ENCODE measurements at regions not wholly inside any gene's neighbourhood (a gene's known extent, or its start where the extent isn't known, plus 50 kb on each side); places are given as distances from the start of the nearest gene placed in this dataset.
"Not testable (repeated sequence)": the region's sequence is repeated elsewhere in the genome, so short reads cannot be mapped to it uniquely, and the experiment has no call there.

DNA sequence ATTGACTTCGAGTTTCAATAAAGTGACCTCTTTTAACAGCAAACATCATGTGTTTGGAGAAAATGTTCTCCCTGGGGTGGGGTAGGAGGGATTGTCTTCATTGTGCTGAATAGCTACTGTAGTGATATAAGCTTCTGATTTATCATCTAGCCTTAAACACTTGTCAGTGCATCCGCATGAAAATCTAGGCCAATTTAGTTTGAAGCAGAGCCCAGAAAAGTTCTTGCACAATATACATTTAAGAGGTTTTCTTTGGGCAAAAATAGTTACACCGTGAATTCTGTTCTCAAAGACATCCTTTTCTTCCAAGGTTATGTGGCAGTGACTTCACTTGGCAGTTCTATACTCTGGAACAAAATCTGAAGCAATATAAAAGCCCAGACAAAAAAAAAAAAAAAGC lies 136.0 kb upstream of the IFNG-AS1 start:
- no peak for DNase-seq

GRCh38 chr12:67854351-67854750 lies 134.9 kb upstream of the IFNG-AS1 start:
- no peak for DNase-seq

- DNase-seq: no peak
Observed at GRCh38 chr12:67855103-67855502, 134.1 kb upstream of the IFNG-AS1 start.

- no peak for DNase-seq
Observed at GRCh38 chr12:67871231-67871630, 118.0 kb upstream of the IFNG-AS1 start.

DNA sequence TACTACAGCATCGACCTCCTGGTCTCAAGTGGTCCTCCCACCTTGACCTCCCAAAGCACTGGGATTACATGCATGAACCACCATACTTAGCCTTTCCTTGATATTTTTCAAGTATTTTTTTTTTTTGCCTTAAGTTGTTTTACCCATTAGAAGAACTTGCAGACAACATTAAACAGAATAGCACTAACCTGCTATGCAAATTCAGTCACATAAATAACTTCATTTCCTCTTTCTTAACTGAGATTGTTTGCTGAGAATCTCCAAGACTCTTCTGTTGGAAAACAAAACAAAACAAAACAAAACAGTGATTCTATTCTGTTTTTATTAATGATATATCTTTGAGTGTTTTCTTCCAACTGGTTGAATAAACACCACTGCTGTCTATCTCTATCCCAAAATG lies 115.9 kb upstream of the IFNG-AS1 start:
- DNase-seq: no peak

DNA sequence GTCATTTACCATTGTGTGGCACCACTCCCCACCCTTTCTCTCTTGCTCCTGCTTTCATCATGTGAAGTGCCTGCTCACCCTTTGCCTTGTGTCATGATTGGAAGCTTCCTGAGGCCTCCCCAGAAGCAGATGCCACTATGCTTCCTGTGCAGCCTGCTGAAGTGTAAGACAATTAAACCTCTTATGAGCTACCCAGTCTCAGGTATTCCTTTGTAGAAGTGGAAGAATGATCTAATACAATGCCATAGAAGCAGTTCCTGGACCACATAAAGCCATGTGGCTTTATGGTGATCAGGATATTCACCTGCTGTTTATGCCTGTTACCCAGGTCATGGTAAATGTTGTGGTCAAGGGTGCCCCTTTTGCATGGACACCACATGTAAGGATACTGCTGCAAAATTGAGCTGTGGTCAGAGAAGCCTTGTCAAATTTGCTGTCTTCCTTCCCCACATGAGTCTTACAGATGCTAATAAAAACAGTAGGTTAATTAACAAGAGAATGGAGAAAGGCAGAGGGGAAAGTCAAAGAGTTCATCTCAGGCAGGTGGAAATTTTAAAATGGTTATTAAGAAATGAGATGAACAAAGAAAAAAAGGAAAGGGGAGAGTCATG lies 112.8 kb upstream of the IFNG-AS1 start:
- DNase-seq: no peak

DNA sequence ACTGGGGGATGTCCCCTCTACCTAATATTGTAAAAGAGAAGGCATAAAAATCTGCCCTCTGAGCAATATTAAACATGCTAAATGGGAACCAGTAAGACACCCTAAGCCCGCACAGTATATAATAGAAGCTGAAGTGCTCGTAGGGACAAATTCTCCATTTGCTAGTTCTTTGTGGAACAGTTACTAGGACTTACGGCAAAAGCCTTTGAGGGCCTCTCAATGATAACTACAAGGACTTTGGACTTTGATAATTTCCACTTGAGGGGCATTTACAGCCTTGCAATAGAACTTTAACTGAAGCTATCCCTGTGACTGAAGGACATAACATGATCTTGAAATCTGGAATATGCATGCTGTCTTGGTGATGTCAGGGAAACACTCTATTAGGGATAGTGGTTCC lies 111.5 kb upstream of the IFNG-AS1 start:
- no peak for DNase-seq

GRCh38 chr12:67879937-67880336 lies 109.3 kb upstream of the IFNG-AS1 start:
- DNase-seq: no peak

DNA sequence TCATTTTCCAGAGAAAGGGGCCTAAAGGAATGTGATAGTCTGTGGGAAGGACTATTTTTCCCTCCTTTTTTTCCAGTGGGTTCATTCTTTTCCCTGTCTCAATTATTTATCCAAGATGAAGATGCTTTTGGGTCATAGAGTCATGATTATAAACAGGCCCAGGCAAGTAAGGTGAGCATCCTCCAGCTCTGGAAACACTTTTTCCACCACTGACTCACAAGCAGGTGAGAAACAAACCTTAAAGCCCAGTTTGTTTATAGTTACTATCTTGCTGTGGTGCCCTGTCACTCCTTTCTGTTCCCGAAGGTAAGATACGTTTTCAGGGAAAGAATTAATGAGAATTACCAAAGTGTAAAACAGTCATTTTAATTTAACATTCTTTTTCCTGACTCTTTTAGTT lies 107.7 kb upstream of the IFNG-AS1 start:
- DNase-seq: no peak

GRCh38 chr12:67884596-67884995 lies 104.7 kb upstream of the IFNG-AS1 start:
- DNase-seq: no peak

DNA sequence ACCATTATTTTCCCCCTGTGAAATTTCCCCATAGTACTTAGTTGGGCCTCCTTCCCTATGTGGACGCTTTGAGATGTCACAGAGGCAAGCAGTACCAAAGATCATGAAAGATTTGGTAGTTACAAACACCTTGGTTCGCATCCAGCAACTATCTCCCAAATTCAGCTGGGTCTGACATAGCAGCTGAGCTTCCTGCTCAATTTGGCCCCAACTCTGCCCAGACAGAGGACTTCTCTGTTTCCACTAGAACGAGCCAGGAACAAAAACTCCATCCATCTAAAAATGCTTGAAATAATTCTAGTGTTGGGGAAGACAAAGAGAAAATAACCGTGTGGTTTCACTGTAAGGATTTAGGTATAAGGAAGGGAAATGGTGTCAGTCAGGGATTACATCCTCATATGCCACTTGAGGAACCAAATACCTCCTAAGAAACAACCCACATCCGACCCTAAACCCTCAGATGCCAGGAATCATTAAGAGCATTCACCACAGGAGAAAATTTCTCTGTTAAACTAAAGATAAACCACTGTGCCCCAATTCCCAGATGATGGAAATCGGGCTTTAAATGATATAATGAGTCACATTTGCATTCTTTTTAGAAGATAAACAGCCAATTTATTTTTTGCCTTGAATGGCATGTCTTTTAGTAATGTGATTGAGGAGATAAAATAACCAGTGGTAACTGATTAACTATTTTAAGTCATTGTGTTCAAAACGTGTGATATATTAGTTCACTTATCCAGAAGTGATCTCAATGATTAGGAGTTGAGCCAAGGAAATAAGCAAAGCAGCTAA lies 103.7 kb upstream of the IFNG-AS1 start:
- no peak for DNase-seq

DNA sequence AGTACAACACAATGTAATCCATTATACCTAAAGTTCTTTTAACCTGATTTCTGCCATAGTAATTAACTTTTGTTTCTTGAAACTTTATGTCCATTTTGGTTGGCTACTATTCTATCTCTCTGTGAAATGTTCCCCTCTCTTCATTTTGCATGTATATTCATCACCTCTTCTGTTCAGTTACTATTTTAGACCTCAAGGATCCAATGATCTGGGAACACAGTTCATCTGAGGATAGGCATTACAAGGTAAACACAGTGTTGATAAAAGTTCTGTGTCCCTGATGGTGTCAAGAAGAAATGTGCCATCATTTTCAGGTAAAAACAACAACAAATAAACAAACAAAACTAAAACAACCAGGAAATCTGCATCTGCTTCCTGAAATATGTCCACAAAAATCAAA lies 102.2 kb upstream of the IFNG-AS1 start:
- DNase-seq: no peak

DNA sequence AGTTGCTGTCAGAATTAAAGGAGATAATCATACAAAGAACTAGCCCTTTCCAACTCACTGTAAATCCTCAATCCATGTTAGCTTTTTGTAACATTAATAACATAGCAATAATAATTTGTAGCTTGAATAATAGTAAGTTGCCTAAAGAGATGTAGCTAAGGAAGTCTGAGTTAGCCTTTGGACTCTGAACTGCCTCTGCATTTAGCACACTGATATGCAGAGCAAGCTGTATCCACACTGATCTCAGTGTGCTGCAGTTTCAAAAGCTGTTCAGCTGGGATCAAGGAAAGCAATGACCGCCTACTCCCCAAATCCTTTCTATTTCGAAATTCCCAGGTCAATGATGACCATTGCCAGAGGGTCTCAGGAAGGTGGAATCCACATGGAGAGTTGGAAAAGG lies 99.3 kb upstream of the IFNG-AS1 start:
- DNase-seq: no peak

- DNase-seq: no peak
Observed at GRCh38 chr12:67890726-67891258, 98.5 kb upstream of the IFNG-AS1 start.

GRCh38 chr12:67891596-67891995 lies 97.7 kb upstream of the IFNG-AS1 start:
- DNase-seq: no peak

DNA sequence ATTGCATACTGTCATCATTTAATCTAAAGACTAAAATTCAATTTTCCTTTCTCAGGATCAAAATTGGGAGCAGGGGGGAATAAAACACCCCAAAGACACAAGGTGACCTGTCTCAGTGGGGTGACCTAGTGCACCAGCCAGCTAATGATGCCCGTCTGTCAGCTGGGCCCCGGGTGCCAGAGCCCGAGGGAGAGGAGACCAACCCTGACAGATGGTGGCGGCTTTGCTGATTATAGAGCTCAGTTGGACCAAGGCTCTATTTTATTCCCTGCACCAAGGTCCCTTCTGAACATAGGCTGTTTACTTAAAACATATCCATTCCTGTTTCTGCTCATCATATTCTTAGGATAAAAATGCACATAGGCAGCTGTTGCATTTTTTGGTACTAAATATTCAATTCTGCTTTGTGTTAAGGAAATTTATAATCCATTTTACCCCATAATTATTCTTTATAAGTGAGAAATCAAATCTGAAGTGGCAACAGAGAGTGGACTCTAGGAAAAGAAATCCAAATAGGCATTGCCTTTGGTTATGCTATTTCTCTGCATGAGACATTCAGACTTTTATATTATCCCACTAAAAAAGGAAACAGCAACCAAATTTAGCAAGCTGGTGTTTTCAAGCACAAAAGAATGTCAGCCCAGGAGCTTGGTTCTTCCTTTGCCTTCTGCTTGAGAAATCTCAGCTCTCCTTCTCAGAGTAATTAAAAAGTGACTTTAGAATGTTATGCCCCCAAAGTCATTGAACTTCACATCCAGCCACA lies 96.8 kb upstream of the IFNG-AS1 start:
- no peak for DNase-seq

DNA sequence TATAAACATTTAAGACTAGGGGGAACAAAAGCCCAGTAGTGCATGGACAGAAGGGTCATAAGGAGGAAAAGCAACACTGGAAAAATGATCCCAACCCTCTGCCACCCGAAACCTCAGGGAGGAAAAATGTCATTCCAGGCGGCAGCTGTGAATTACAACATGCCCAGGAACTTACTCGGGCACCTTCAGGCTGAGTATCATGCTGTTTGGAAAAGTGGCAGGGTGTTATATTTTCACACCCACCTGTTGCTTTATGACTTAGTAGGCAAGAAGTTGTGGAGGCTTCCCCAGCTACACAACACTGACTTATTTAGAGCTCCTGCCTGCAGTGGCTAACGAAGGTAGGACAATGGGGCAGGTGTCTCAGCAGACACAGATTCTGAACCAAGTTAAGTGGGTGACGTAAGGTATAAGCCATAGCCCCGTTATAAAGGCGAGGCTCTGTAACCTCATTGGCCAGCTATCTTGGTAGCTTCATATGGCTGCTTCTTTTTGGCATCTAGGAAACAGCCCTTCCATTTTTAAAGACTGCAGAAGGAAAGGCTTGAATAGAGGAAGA lies 96.1 kb upstream of the IFNG-AS1 start:
- DNase-seq: no peak

DNA sequence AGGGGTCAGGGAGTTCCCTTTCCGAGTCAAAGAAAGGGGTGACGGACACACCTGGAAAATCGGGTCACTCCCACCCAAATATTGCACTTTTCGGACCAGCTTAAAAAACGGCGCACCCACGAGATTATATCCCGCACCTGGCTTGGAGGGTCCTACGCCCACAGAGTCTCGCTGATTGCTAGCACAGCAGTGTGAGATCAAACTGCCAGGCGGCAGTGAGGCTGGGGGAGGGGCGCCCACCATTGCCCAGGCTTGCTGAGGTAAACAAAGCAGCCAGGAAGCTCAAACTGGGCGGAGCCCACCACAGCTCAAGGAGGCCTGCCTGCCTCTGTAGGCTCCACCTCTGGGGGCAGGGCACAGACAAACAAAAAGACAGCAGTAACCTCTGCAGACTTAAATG lies 88.8 kb upstream of the IFNG-AS1 start:
- DNase-seq: not testable (repeated sequence)

DNA sequence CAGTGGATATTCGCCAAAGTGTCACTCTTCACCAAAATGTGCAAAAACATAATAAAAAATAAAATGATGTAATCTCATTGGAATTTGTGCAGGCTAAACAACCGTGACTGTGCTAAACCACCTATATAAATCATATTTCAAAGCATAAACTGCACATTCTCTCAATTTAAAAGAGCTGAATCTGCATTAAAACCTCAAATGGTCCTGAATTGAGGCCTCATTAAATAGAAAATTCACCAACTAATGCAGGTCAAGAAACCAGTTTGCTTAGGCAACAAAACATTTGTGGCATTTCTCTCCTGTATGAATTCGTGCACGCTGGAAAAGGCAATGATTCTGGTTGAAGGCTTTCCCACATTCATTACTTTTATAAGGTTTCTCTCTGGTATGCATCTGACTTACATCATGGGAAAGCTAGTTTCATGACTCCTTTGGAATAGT lies 80.1 kb upstream of the IFNG-AS1 start:
- DNase-seq: no peak

DNA sequence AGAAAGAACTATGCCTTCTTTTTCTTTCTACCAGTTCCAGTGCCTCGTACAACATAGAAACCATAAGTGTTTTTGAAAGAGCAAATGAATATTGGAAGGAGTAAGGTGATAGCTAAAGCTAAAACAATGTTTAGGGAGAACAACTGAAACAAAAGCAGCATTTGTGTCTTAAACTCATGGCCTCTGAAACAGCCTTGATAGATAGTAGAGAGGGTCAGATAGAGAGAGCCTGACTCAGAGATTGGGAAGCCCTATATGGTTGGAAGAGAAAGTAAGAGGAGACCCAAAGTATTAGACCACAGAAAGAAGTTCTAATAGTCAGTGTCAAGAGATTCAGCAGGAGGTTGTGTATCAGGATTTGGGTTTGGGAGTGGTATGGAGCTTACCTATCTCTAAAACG lies 79.6 kb upstream of the IFNG-AS1 start:
- DNase-seq: no peak

DNA sequence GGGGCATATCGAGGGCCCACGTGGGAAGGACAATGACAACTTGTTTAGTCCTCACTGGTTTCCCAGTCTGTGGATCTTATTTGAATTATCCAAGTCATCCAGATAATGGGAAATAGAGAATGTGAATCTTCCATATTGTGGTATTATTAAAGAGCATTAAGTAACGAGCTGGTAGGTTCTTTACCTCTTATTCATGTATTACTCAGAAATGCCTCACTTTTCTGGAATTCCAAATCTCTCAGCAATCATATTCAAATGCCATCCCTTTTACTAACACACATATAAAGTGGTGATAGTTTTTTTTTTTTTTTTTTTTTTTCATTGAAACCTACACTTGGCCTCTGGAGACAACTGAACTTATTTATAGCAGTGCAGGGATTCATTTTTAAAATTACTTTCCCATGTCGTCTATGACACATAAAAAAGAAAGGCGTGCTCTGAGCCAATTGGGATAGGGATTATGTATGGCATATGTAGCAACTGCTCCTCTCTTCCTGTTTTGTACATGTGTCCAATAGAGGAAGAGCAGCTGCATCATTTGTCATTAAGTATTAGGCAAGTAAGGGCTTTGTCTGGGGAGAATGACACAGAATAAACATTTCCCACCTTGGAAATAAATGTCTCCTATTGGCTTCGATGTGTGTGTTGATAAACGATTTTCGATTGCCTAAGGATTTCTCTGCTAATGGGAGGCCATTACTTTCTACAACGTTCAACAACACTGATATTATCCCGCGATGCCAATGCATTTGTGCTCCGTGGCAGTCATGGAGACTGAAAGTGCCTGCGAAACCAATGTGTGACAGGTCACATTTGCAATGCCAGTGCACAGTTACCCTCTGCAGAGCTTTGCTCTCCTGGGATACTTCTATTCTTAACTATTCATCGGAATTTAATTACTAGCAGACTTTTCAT lies 78.6 kb upstream of the IFNG-AS1 start:
- DNase-seq: no peak

DNA sequence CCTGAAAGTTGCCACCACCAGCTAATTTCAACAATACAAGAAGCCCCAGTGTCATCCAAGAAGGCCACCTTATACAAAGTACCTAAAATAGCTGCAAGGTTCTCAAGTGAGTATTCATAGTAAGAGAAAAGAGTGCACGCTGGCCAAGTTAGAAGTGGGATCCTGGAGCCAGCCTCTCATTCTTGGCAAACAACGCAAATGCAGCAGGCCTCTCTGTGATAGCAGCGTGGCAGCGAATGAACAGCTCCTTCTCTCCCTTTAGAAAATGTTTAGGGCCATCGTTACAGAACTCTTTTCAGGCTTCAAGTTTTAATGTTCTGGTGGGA lies 78.0 kb upstream of the IFNG-AS1 start:
- DNase-seq: no peak

Data from activated CD4-positive, alpha-beta T cell treated with anti-CD3 and anti-CD28 coated beads, Interleukin-2, Interleukin-6, amounts not matched to agents 100 ng/mL and 50 ng/mL, durations not matched to agents 16 hours and 8 hours (primary cell).